Chondrocyte (in vitro differentiated cells): ENCODE measurements at regions not wholly inside any gene's neighbourhood (a gene's known extent, or its start where the extent isn't known, plus 50 kb on each side); places are given as distances from the start of the nearest gene placed in this dataset.
"Not testable (repeated sequence)": the region's sequence is repeated elsewhere in the genome, so short reads cannot be mapped to it uniquely, and the experiment has no call there.

Source experiments
- DNase-seq: peaks from one replicate; pipeline ENCODE4 v3.0.0; 2021; ENCODE audit warnings: mixed read lengths, low spot score
- H3K27ac Mint-ChIP-seq: one replicate; pipeline ENCODE4 v1.8.0; 2021; ENCODE audit warnings: mild to moderate bottlenecking, moderate library complexity, mixed read lengths; ENCODE audit not compliant: unreplicated experiment
- H3K27me3 Mint-ChIP-seq: 2 replicates; pipeline ENCODE4 v1.8.0; 2021; ENCODE audit warnings: low read depth, mixed read lengths
- H3K36me3 Mint-ChIP-seq: 2 replicates; pipeline ENCODE4 v1.8.0; 2021; ENCODE audit warnings: low read depth, mixed read lengths
- H3K4me1 Mint-ChIP-seq: 2 replicates; pipeline ENCODE4 v1.8.0; 2021; ENCODE audit warnings: low read depth, mild to moderate bottlenecking, mixed read lengths
- H3K4me3 Mint-ChIP-seq: one replicate; pipeline ENCODE4 v1.8.0; 2021; ENCODE audit warnings: mild to moderate bottlenecking, moderate library complexity, mixed read lengths; ENCODE audit not compliant: unreplicated experiment
- H3K9me3 Mint-ChIP-seq: 2 replicates; pipeline ENCODE4 v1.8.0; 2021; ENCODE audit warnings: low read depth, mixed read lengths

DNA sequence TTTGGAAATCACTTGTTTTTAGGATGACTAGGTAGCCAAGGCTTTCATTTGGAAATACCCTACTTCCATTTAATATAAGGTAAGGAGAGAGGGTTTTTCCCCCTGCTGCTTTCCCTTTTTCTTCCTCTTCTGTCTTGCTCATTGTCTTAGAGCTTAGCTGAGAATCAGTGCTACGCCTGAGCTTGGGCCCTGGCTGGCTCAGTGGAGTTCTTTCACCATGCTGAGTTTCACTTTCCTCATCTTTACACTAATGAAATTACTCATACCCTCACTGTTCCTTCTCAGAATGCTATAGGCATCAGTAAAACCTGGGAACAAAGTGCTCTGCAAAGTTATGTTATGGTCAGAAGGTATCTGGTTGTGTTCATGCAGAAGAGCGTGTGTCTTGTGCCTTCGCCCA is 112.3 kb upstream of the IKBKE start:
- not testable (repeated sequence) for H3K36me3 Mint-ChIP-seq, H3K27me3 Mint-ChIP-seq, DNase-seq, H3K27ac Mint-ChIP-seq, H3K4me3 Mint-ChIP-seq, H3K9me3 Mint-ChIP-seq, H3K4me1 Mint-ChIP-seq

DNA sequence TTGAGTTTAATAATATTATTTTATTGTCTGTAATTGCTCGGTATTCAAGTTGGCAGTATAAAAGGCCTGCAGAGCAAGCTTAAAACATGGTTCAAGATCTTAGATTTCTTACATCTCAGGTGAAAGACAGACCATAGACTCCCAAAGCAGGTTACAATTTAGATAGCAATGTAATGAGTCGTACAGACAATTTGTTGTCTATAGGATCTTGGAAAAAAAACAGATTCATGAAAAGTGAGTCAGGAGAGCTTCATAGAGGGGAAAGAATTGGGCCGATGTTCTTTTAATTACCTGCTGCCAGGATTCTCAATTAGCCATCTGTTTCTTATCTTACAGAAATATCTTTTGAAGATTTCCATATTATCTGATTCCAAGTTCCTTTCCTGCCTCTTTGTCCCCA is 111.5 kb upstream of the IKBKE start:
- not testable (repeated sequence) for H3K9me3 Mint-ChIP-seq, H3K27me3 Mint-ChIP-seq, H3K27ac Mint-ChIP-seq, H3K36me3 Mint-ChIP-seq, H3K4me1 Mint-ChIP-seq, DNase-seq, H3K4me3 Mint-ChIP-seq

GRCh38 chr1:206359377-206359776 is 110.9 kb upstream of the IKBKE start:
- H3K9me3 Mint-ChIP-seq, H3K36me3 Mint-ChIP-seq, DNase-seq, H3K4me1 Mint-ChIP-seq, H3K27me3 Mint-ChIP-seq, H3K27ac Mint-ChIP-seq, H3K4me3 Mint-ChIP-seq: not testable (repeated sequence)

GRCh38 chr1:206361978-206362543 is 108.2 kb upstream of the IKBKE start:
- H3K27me3 Mint-ChIP-seq, DNase-seq, H3K27ac Mint-ChIP-seq, H3K9me3 Mint-ChIP-seq, H3K4me3 Mint-ChIP-seq, H3K36me3 Mint-ChIP-seq: not testable (repeated sequence)
- peaks cover 13% of the 10 kb centered on the region for H3K4me1 Mint-ChIP-seq

DNA sequence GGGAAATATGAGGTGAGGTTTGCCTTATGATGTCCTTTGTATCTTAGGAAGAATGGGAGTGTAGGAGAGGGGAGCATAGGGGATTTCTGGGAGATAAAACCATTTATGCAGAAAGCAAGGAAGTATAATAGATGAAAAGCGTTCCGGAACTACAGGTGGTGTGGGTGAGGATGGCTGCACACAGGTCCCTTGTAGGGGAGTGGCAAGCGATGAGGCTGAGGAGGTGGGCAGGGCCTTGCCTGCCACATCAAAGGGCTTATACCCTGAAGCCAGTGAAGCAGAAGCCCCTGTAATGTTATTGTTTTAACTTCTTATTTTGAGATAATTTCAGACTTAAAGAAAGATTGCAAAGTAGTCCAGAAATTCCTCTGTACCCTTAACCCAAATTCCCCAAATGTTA is 107.3 kb upstream of the IKBKE start:
- not testable (repeated sequence) for H3K27me3 Mint-ChIP-seq, H3K36me3 Mint-ChIP-seq, H3K9me3 Mint-ChIP-seq, DNase-seq, H3K27ac Mint-ChIP-seq, H3K4me3 Mint-ChIP-seq
- peaks cover 13% of the 10 kb centered on the region for H3K4me1 Mint-ChIP-seq

DNA sequence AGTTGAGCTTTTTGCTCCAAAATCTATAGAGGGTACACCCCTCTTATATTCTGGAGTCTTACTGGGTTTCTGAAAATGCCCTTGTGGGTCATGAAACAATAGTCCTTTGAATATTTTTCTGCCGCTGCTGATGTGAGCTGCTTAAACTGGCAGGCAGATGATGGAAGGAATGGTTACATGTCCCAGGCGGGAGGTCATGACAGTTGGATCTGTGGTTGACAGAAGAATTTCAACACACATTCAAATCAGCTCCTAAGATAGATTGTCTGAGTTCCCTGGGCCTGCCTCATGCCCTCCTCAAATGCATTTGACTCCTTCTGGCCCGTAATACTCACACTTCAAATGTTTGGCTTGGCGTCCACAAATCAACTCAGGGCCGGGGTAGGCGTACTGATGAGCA is 105.0 kb upstream of the IKBKE start:
- H3K36me3 Mint-ChIP-seq, H3K27ac Mint-ChIP-seq, H3K4me3 Mint-ChIP-seq, DNase-seq, H3K9me3 Mint-ChIP-seq, H3K27me3 Mint-ChIP-seq: not testable (repeated sequence)
- H3K4me1 Mint-ChIP-seq, result peaks cover 13% of the 10 kb centered on the region

GRCh38 chr1:206366131-206366530 is 104.1 kb upstream of the IKBKE start:
- H3K27ac Mint-ChIP-seq, H3K9me3 Mint-ChIP-seq, H3K4me3 Mint-ChIP-seq, H3K36me3 Mint-ChIP-seq, H3K27me3 Mint-ChIP-seq, DNase-seq: not testable (repeated sequence)
- H3K4me1 Mint-ChIP-seq, result peaks cover 13% of the 10 kb centered on the region

DNA sequence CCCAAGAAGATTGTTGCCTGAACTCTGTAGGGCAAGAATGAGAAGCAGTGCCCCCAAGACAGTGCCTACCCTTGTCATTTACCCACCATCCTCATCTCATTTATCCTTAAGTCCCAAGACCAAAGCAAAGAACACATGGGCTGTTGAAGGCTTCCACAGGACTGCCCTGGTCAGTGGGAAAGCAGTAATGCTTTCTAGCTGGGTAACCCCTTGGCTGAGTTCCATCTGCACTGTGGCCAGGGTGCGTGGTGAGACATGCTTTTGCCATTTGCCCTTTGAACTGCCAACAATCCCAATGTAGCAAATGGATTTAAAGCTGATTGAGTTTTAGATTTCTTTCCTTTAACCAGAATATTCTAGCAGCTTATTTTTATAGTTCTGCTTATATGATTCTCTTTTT is 103.5 kb upstream of the IKBKE start:
- DNase-seq, H3K27me3 Mint-ChIP-seq, H3K27ac Mint-ChIP-seq, H3K4me3 Mint-ChIP-seq, H3K36me3 Mint-ChIP-seq, H3K9me3 Mint-ChIP-seq: not testable (repeated sequence)
- peaks cover 13% of the 10 kb centered on the region for H3K4me1 Mint-ChIP-seq

DNA sequence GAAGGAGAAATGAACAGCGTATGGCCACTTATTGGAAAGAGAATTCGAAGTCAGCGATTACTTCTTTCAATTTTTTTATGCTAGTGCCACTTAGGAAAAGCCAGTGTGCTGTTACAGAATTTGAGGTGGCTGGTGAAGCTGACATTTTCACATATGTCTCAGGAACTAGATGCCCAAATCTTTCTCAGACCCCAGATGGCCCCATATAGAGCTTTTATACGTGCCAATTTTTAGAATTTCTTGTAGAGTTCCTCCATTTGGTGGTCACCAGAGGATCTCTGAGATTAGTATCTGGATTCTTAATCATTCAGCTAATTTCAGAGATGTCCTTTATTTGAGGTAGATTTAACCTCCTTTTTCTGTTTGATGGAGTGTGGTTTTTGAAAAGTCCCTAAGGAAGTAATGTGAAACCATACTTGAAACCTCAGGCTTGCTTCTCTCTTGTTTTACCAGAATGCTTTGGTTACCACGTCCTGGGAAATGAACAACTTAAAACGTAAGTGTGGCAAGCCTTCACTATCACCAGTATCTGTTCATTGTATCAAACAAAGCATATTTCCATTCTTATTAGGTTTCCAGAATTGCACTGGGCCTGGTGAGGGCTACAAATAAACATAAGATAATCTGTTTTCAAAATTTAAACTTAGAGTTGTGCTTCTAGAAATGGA is 102.2 kb upstream of the IKBKE start:
- peaks cover 13% of the 10 kb centered on the region for H3K4me1 Mint-ChIP-seq
- H3K4me3 Mint-ChIP-seq, H3K9me3 Mint-ChIP-seq, DNase-seq, H3K27me3 Mint-ChIP-seq, H3K36me3 Mint-ChIP-seq, H3K27ac Mint-ChIP-seq: not testable (repeated sequence)

DNA sequence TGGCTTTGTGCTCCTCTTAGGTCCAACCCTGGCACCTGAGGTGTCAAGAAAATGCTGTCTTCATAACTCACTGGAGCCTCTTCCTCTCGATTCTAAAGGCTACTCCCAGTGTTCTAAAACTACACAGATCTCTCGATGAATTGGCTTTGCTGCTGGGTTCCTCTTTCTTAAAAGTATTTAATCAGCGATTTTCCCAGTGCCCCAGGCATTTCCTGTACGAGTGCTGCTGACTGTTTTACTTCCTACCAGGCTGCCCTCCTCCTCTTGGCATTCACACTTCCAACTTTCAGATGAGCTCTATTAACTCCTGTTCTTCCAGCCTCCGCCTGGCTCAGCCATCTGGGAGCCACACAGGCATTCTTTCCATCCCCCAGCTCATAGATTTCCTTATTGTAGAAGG is 95.6 kb upstream of the IKBKE start:
- not testable (repeated sequence) for H3K4me3 Mint-ChIP-seq, DNase-seq, H3K9me3 Mint-ChIP-seq, H3K36me3 Mint-ChIP-seq, H3K27me3 Mint-ChIP-seq
- H3K27ac Mint-ChIP-seq, result peak overlapping the region; percentile 85
- peaks cover 10% of the 10 kb centered on the region for H3K4me1 Mint-ChIP-seq

- Mint-ChIP-seq H3K4me1 (peaks cover 10% of the 10 kb centered on the region), H3K27ac (peak overlapping the region; percentile 85)
- DNase-seq, H3K27me3 Mint-ChIP-seq, H3K4me3 Mint-ChIP-seq, H3K36me3 Mint-ChIP-seq, H3K9me3 Mint-ChIP-seq: not testable (repeated sequence)
Observed at GRCh38 chr1:206375552-206375951, 94.7 kb upstream of the IKBKE start.

- H3K36me3 Mint-ChIP-seq, H3K27ac Mint-ChIP-seq, H3K27me3 Mint-ChIP-seq, H3K9me3 Mint-ChIP-seq, DNase-seq, H3K4me3 Mint-ChIP-seq: not testable (repeated sequence)
- H3K4me1 Mint-ChIP-seq, result peaks cover 14% of the 10 kb centered on the region
Observed at GRCh38 chr1:206378506-206378905, 91.8 kb upstream of the IKBKE start.

GRCh38 chr1:206379245-206379644 is 91.0 kb upstream of the IKBKE start:
- H3K9me3 Mint-ChIP-seq, H3K27me3 Mint-ChIP-seq, H3K36me3 Mint-ChIP-seq, H3K4me3 Mint-ChIP-seq, H3K27ac Mint-ChIP-seq, DNase-seq: not testable (repeated sequence)
- peaks cover 12% of the 10 kb centered on the region for H3K4me1 Mint-ChIP-seq
